HEK293T (cell line): ENCODE measurements at regions not wholly inside any gene's neighbourhood (a gene's known extent, or its start where the extent isn't known, plus 50 kb on each side); places are given as distances from the start of the nearest gene placed in this dataset.

Source experiments
- ARNT ChIP-seq: fragments of 450-650 bp; IDR thresholded peaks from 2 replicates; pipeline ENCODE4 v1.6.1; 2017; ENCODE audit warnings: mild to moderate bottlenecking
- BHLHE40 ChIP-seq: fragments of 450-650 bp; IDR thresholded peaks from 2 replicates; pipeline ENCODE4 v1.6.1; 2016; ENCODE audit warnings: mild to moderate bottlenecking, moderate library complexity, borderline replicate concordance
- ELF4 ChIP-seq: fragments of 450-650 bp; IDR thresholded peaks from 2 replicates; pipeline ENCODE4 v1.6.1; 2017; ENCODE audit warnings: antibody characterized with exemption
- FOXK2 ChIP-seq: fragments of 450-650 bp; IDR thresholded peaks from 2 replicates; pipeline ENCODE4 v1.6.1; 2016; ENCODE audit warnings: mild to moderate bottlenecking
- FOXM1 ChIP-seq: fragments of 450-650 bp; IDR thresholded peaks from 2 replicates; pipeline ENCODE4 v1.6.1; 2017; ENCODE audit warnings: mild to moderate bottlenecking, borderline replicate concordance
- HDGF ChIP-seq: fragments of 450-650 bp; IDR thresholded peaks from 2 replicates; pipeline ENCODE4 v1.6.1; 2017; ENCODE audit warnings: antibody characterized with exemption, borderline replicate concordance
- L3MBTL2 ChIP-seq: fragments of 450-650 bp; conservative IDR thresholded peaks from 2 replicates; pipeline ENCODE4 v1.6.1; 2016; ENCODE audit warnings: mild to moderate bottlenecking
- LEF1 ChIP-seq: fragments of 450-650 bp; IDR thresholded peaks from 2 replicates; pipeline ENCODE4 v1.6.1; 2017; ENCODE audit warnings: mild to moderate bottlenecking, borderline replicate concordance
- NFRKB ChIP-seq: fragments of 450-650 bp; IDR thresholded peaks from 2 replicates; pipeline ENCODE4 v1.6.1; 2016; ENCODE audit warnings: mild to moderate bottlenecking, moderate library complexity
- SP1 ChIP-seq: fragments of 450-650 bp; IDR thresholded peaks from 2 replicates; pipeline ENCODE4 v1.6.1; 2017
- SUZ12 ChIP-seq: fragments of 450-650 bp; IDR thresholded peaks from 2 replicates; pipeline ENCODE4 v1.6.1; 2016; ENCODE audit warnings: mild to moderate bottlenecking
- ZNF384 ChIP-seq: fragments of 450-650 bp; IDR thresholded peaks from 2 replicates; pipeline ENCODE4 v1.6.1; 2016
- TF ChIP-seq, protein P1 (sequence below): fragments of 450-650 bp; IDR thresholded peaks from 2 replicates; pipeline ENCODE4 v1.6.1; 2016

DNA sequence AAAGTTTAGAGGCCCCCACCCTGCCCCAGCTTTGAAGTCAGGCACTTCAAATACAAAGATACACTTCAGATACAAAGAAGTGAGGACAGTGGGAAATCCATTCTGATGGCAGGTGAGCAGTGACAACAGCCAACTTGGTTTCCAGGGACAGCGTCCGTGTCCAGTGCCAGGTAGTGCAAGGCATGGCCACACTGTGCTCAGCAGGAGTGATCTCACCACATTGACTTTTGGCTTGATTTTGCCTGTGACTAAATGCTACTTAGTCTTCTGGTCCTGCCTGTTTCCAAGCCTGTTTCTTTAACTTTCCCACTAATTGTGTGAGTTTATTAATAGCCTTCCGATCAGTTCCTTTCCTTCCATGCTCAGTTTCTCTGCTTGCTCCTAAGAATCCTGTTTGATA, 72.6 kb upstream of the PALM2AKAP2 start:
- no peak for TF ChIP-seq SP1
- no peak for TF ChIP-seq ARNT
- no peak for TF ChIP-seq FOXK2
- TF ChIP-seq BHLHE40 = no peak
- TF ChIP-seq SUZ12 = no peak
- no peak for TF ChIP-seq ZNF384
- no peak for TF ChIP-seq LEF1
- no peak for TF ChIP-seq L3MBTL2
- TF ChIP-seq, protein P1, sequence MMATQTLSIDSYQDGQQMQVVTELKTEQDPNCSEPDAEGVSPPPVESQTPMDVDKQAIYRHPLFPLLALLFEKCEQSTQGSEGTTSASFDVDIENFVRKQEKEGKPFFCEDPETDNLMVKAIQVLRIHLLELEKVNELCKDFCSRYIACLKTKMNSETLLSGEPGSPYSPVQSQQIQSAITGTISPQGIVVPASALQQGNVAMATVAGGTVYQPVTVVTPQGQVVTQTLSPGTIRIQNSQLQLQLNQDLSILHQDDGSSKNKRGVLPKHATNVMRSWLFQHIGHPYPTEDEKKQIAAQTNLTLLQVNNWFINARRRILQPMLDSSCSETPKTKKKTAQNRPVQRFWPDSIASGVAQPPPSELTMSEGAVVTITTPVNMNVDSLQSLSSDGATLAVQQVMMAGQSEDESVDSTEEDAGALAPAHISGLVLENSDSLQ = no peak
- no peak for TF ChIP-seq FOXM1
- TF ChIP-seq ELF4 = no peak
- TF ChIP-seq NFRKB = no peak
- no peak for TF ChIP-seq HDGF
